Bronchial epithelial cell (primary cell): ENCODE measurements at regions not wholly inside any gene's neighbourhood (a gene's known extent, or its start where the extent isn't known, plus 50 kb on each side); places are given as distances from the start of the nearest gene placed in this dataset.

Experiments used
- DNase-seq: peaks from one replicate; pipeline ENCODE4 v3.0.0-alpha.2; 2010; ENCODE audit warnings: low read depth
- FAIRE-seq: peaks from 2 replicates; lab custom pipeline; 2011; peaks lifted over from hg19 to GRCh38; lab: Jason Lieb, UNC
- H3K27me3 ChIP-seq: 2 replicates; pipeline ENCODE4 v1.5.1; 2011; ENCODE audit warnings: low read length; ENCODE audit not compliant: control insufficient read depth, insufficient read depth
- H3K36me3 ChIP-seq: 2 replicates; pipeline ENCODE4 v1.5.1; 2011; ENCODE audit warnings: low read length; ENCODE audit not compliant: control insufficient read depth, insufficient read depth
- H3K4me3 ChIP-seq: 2 replicates; pipeline ENCODE4 v1.5.1; 2011; ENCODE audit warnings: mild to moderate bottlenecking, low read depth, low read length, control low read depth
- CTCF ChIP-seq: IDR thresholded peaks from 2 replicates; pipeline ENCODE4 v1.5.1; 2011; ENCODE audit warnings: mild to moderate bottlenecking, moderate library complexity, low read length, control low read depth, inconsistent platforms; ENCODE audit not compliant: insufficient read depth, severe bottlenecking

DNA sequence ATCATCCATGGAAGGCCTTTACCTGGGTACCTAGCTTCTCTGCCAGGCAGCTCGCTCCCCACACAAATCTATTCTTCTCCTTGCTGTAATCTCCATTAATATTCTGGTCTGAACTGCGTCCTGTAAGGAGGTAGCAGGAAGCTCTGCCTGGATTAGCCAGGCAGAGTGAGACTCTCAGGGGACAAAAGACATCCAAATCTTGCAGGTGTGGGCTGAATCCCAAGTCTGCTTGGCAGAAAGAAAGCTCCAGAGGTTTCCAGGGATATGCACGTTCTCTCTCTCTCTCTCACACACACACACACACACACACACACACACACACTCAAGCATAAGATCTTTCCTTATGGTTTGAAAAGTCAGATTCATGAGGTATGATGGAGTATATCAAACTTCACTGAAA, 66.5 kb downstream of the THNSL2 start:
- Histone ChIP-seq H3K27me3 (no peaks in the 10 kb centered on the region), H3K36me3 (no peaks in the 10 kb centered on the region), H3K4me3 (no peak overlapping the region)
- FAIRE-seq = no peak
- no peak for DNase-seq
- no peak for TF ChIP-seq CTCF
